H1 (cell line): ENCODE measurements at regions not wholly inside any gene's neighbourhood (a gene's known extent, or its start where the extent isn't known, plus 50 kb on each side); places are given as distances from the start of the nearest gene placed in this dataset.

ENCODE experiments used
- CTCF ChIA-PET: fragments of 300-600 bp; sonication (Branson Sonifier 250); formaldehyde crosslinking; loops from one replicate; lab custom pipeline; 2021; ENCODE audit not compliant: partially characterized antibody; lab: Charles Lee
- POLR2A ChIA-PET: fragments of 300-600 bp; sonication (Branson Sonifier 250); formaldehyde crosslinking; loops from one replicate; lab custom pipeline; 2021; ENCODE audit warnings: inconsistent platforms; ENCODE audit not compliant: partially characterized antibody; lab: Charles Lee
- DNase-seq, 2 experiments: peaks; one replicate each; pipeline versions ENCODE4 v3.0.0 to v3.0.0-alpha.2; 2010 to 2022; ENCODE audit warnings: low spot score in 2 of 2, low read depth in 1 of 2, mixed read lengths in 1 of 2
- FAIRE-seq: peaks from 2 replicates; lab custom pipeline; 2011; peaks lifted over from hg19 to GRCh38; lab: Jason Lieb, UNC
- H2AFZ ChIP-seq: 2 replicates; pipeline ENCODE4 v1.8.1; 2012; ENCODE audit warnings: low read length, inconsistent platforms
- H2AK5ac ChIP-seq: 2 replicates; pipeline ENCODE4 v1.6.1; 2013; ENCODE audit warnings: low read depth, low read length
- H2BK120ac ChIP-seq: replicated peaks from 2 replicates; pipeline ENCODE3; 2013; ENCODE audit warnings: low read depth, low read length, inconsistent platforms
- H2BK12ac ChIP-seq: 2 replicates; pipeline ENCODE4 v1.6.1; 2013; ENCODE audit warnings: low read depth, low read length
- H2BK15ac ChIP-seq: 2 replicates; pipeline ENCODE4 v1.6.1; 2013; ENCODE audit warnings: low read length
- H2BK20ac ChIP-seq: 2 replicates; pipeline ENCODE4 v1.6.1; 2013; ENCODE audit warnings: low read length
- H2BK5ac ChIP-seq: 2 replicates; pipeline ENCODE4 v1.6.1; 2013; ENCODE audit warnings: low read depth, low read length
- H3K14ac ChIP-seq: 2 replicates; pipeline ENCODE4 v1.6.1; 2013; ENCODE audit warnings: inconsistent platforms; ENCODE audit not compliant: insufficient read length
- H3K18ac ChIP-seq: 2 replicates; pipeline ENCODE4 v1.6.1; 2013; ENCODE audit warnings: low read length; ENCODE audit errors: extremely low read depth
- H3K23ac ChIP-seq: 2 replicates; pipeline ENCODE4 v1.6.1; 2013; ENCODE audit warnings: inconsistent platforms; ENCODE audit not compliant: insufficient read length
- H3K23me2 ChIP-seq: 2 replicates; pipeline ENCODE4 v1.6.1; 2013; ENCODE audit warnings: low read depth, low read length
- H3K27ac ChIP-seq: 2 replicates; pipeline ENCODE4 v1.6.1; 2011; ENCODE audit warnings: low read depth, low read length, inconsistent platforms
- H3K27me3 ChIP-seq, 4 experiments: replicated peaks in 1 of 4; 1 replicate in 1 of 4; 2 replicates in 3 of 4; pipeline versions ENCODE4 v1.6.1 to v1.8.1; 2011 to 2013; ENCODE audit warnings: low read length in 3 of 4, mild to moderate bottlenecking in 3 of 4, inconsistent platforms in 2 of 4, mixed read lengths in 2 of 4, moderate library complexity in 1 of 4; ENCODE audit not compliant: control insufficient read depth in 3 of 4, insufficient read depth in 3 of 4; ENCODE audit errors: extremely low read depth in 1 of 4
- H3K36me3 ChIP-seq, 4 experiments: 2 replicates each; pipeline versions ENCODE4 v1.6.1 to v1.8.1; 2011 to 2013; ENCODE audit warnings: mild to moderate bottlenecking in 4 of 4, low read length in 3 of 4, moderate library complexity in 2 of 4, control low read depth in 1 of 4, inconsistent platforms in 1 of 4; ENCODE audit not compliant: insufficient read depth in 4 of 4, control insufficient read depth in 2 of 4
- H3K4ac ChIP-seq: replicated peaks from 2 replicates; pipeline ENCODE3; 2013; ENCODE audit warnings: low read length, low read depth, mixed read lengths, inconsistent platforms; ENCODE audit not compliant: insufficient read length
- H3K4me1 ChIP-seq, 4 experiments: replicated peaks in 1 of 4; 1 replicate in 1 of 4; 2 replicates in 3 of 4; pipeline versions ENCODE4 v1.6.1 to v1.8.1; 2011 to 2013; ENCODE audit warnings: low read length in 3 of 4, inconsistent platforms in 2 of 4, mixed read lengths in 1 of 4; ENCODE audit not compliant: insufficient read depth in 4 of 4, control insufficient read depth in 3 of 4
- H3K4me2 ChIP-seq, 2 experiments: 2 replicates each; pipeline versions ENCODE4 v1.6.1 to v1.8.1; 2011 to 2013; ENCODE audit warnings: low read depth in 2 of 2, low read length in 2 of 2, control low read depth in 1 of 2, inconsistent platforms in 1 of 2, mild to moderate bottlenecking in 1 of 2; ENCODE audit not compliant: insufficient read depth in 1 of 2
- H3K4me3 ChIP-seq, 4 experiments: fragments of 200-600, 300-600 bp in 1 of 4; sonication (generic), shearing (Covaris generic), sonication (Bioruptor Twin) in 1 of 4; 2 replicates each; pipeline versions ENCODE4 v1.5.1 to v1.8.1; 2011 to 2016; ENCODE audit warnings: low read length in 4 of 4, low read depth in 3 of 4, control low read depth in 2 of 4, inconsistent platforms in 2 of 4, mild to moderate bottlenecking in 2 of 4, mixed read lengths in 1 of 4, moderate library complexity in 1 of 4; ENCODE audit not compliant: insufficient read depth in 2 of 4; ENCODE audit errors: extremely low read depth in 1 of 4
- H3K56ac ChIP-seq: replicated peaks from 2 replicates; pipeline ENCODE3; 2013; ENCODE audit warnings: low read depth, mild to moderate bottlenecking, mixed read lengths, low read length, inconsistent platforms; ENCODE audit not compliant: insufficient read length
- H3K79me1 ChIP-seq: 2 replicates; pipeline ENCODE4 v1.6.1; 2013; ENCODE audit warnings: low read depth, low read length, control low read depth
- H3K79me2 ChIP-seq, 2 experiments: 2 replicates each; pipeline versions ENCODE4 v1.6.1 to v1.8.1; 2012 to 2013; ENCODE audit warnings: low read length in 2 of 2, mild to moderate bottlenecking in 2 of 2, inconsistent platforms in 1 of 2; ENCODE audit not compliant: insufficient read depth in 2 of 2, control insufficient read depth in 1 of 2
- H3K9ac ChIP-seq, 4 experiments: replicated peaks in 1 of 4; 1 replicate in 1 of 4; 2 replicates in 3 of 4; pipeline versions ENCODE4 v1.6.1 to v1.8.1; 2011 to 2013; ENCODE audit warnings: low read depth in 3 of 4, low read length in 3 of 4, control low read depth in 2 of 4, mild to moderate bottlenecking in 2 of 4, moderate library complexity in 2 of 4, inconsistent platforms in 1 of 4; ENCODE audit errors: extremely low read depth in 1 of 4
- H3K9me3 ChIP-seq, 2 experiments: 2 replicates each; pipeline versions ENCODE4 v1.6.1 to v1.8.1; 2012 to 2013; ENCODE audit warnings: mild to moderate bottlenecking in 2 of 2, moderate library complexity in 2 of 2, control low read depth in 1 of 2, inconsistent platforms in 1 of 2, low read depth in 1 of 2, low read length in 1 of 2, mixed read lengths in 1 of 2; ENCODE audit not compliant: insufficient read depth in 2 of 2
- H4K20me1 ChIP-seq, 2 experiments: replicated peaks in 1 of 2; 2 replicates each; pipeline versions ENCODE3 to v1.8.1; 2011 to 2013; ENCODE audit warnings: inconsistent platforms in 2 of 2, low read length in 2 of 2, mild to moderate bottlenecking in 1 of 2; ENCODE audit not compliant: insufficient read depth in 2 of 2, control insufficient read depth in 1 of 2
- H4K5ac ChIP-seq: 2 replicates; pipeline ENCODE4 v1.6.1; 2013; ENCODE audit warnings: low read length, low read depth, mixed read lengths, inconsistent platforms; ENCODE audit not compliant: insufficient read length
- H4K8ac ChIP-seq: 2 replicates; pipeline ENCODE4 v1.8.0; 2013; ENCODE audit warnings: mild to moderate bottlenecking, moderate library complexity, low read length, inconsistent platforms; ENCODE audit not compliant: insufficient read depth; ENCODE audit errors: extremely low read depth
- H4K91ac ChIP-seq: replicated peaks from 2 replicates; pipeline ENCODE3; 2013; ENCODE audit warnings: low read length, mixed read lengths, inconsistent platforms; ENCODE audit not compliant: insufficient read length
- BRCA1 ChIP-seq: IDR thresholded peaks from 2 replicates; pipeline ENCODE4 v1.6.1; 2012; ENCODE audit warnings: low read depth, low read length, improper control_type of control experiment
- CBX8 ChIP-seq: fragments of 300-800, 300-1000 bp; sonication (generic); IDR thresholded peaks from 2 replicates; pipeline ENCODE4 v1.7.1; 2016; ENCODE audit warnings: low read depth, low read length, borderline replicate concordance
- EGR1 ChIP-seq: IDR thresholded peaks from 2 replicates; pipeline ENCODE4 v1.6.1; 2011; ENCODE audit warnings: low read depth, low read length, borderline replicate concordance
- GTF2F1 ChIP-seq: IDR thresholded peaks from 2 replicates; pipeline ENCODE4 v1.6.1; 2012; ENCODE audit warnings: low read depth, low read length, improper control_type of control experiment, borderline replicate concordance
- KDM1A ChIP-seq: fragments of 200-600, 300-600 bp; sonication (generic); IDR thresholded peaks from 2 replicates; pipeline ENCODE4 v1.7.1; 2016; ENCODE audit warnings: mild to moderate bottlenecking, low read length, borderline replicate concordance
- MAX ChIP-seq: IDR thresholded peaks from 2 replicates; pipeline ENCODE4 v1.6.1; 2012; ENCODE audit warnings: inconsistent platforms
- NRF1 ChIP-seq: IDR thresholded peaks from 2 replicates; pipeline ENCODE4 v1.6.1; 2011; ENCODE audit warnings: mild to moderate bottlenecking, low read depth, low read length, improper control_type of control experiment
- PHF8 ChIP-seq: fragments of 200-600 bp; sonication (generic); conservative IDR thresholded peaks from 2 replicates; pipeline ENCODE4 v1.7.1; 2012; ENCODE audit warnings: low read depth, mild to moderate bottlenecking, inconsistent platforms, low read length, moderate library complexity
- POLR2A ChIP-seq, 2 experiments: IDR thresholded peaks; 1 replicate in 1 of 2; 2 replicates in 1 of 2; pipeline ENCODE4 v1.6.1; 2011; ENCODE audit warnings: low read depth in 2 of 2, low read length in 2 of 2, mild to moderate bottlenecking in 2 of 2; ENCODE audit errors: control extremely low read depth in 1 of 2
- POLR2AphosphoS5 ChIP-seq: IDR thresholded peaks from 2 replicates; pipeline ENCODE4 v1.6.1; 2011; ENCODE audit warnings: low read depth, low read length
- POU5F1 ChIP-seq: IDR thresholded peaks from 2 replicates; pipeline ENCODE4 v1.6.1; 2011; ENCODE audit warnings: low read depth, mild to moderate bottlenecking, low read length, moderate library complexity
- RNF2 ChIP-seq: fragments of 200-900, 300-1000 bp; sonication (generic); IDR thresholded peaks from 2 replicates; pipeline ENCODE4 v1.7.1; 2016; ENCODE audit warnings: borderline replicate concordance, low read depth, mild to moderate bottlenecking, antibody characterized with exemption, low read length; ENCODE audit not compliant: poor library complexity, severe bottlenecking; ENCODE audit errors: missing control alignments
- SP2 ChIP-seq: IDR thresholded peaks from 2 replicates; pipeline ENCODE4 v1.6.1; 2012; ENCODE audit warnings: mild to moderate bottlenecking, low read length, inconsistent platforms
- SP4 ChIP-seq: IDR thresholded peaks from 2 replicates; pipeline ENCODE4 v1.6.1; 2012; ENCODE audit warnings: low read length, inconsistent platforms
- TAF1 ChIP-seq: IDR thresholded peaks from 2 replicates; pipeline ENCODE4 v1.6.1; 2011; ENCODE audit warnings: mild to moderate bottlenecking, low read depth, low read length
- whole genome bisulfite sequencing, 2 experiments: shearing (Covaris generic) in 1 of 2; methylation state at CpG; one replicate each; pipeline versions ENCODE4 v1.1.6 to v1.1.7; 2013 to 2015; ENCODE audit warnings: low lambda C conversion rate in 2 of 2, mixed read lengths in 2 of 2, inconsistent platforms in 1 of 2, low coverage in 1 of 2, missing lambda C conversion rate in 1 of 2; ENCODE audit not compliant: insufficient replicate concordance in 2 of 2, insufficient coverage in 1 of 2, insufficient read length in 1 of 2; ENCODE audit errors: extremely low coverage in 1 of 2, missing lambda C conversion rate in 1 of 2; 5-methylcytosine and 5-hydroxymethylcytosine counted together

- H3K9ac ChIP-seq = no peak overlapping the region
- no peak overlapping the region for H2BK120ac ChIP-seq
- H2BK5ac ChIP-seq = no peak overlapping the region
- no peak overlapping the region for H2BK12ac ChIP-seq
- no peak overlapping the region for H4K91ac ChIP-seq
- CTCF ChIA-PET = interaction anchor here (0.6 to 1.8 kb wide), 3 partner anchors 9 to 232 kb away, joined by 3 to 4 read pairs (median 3); no protein-coding TSS in a partner anchor
- WGBS, 2 experiments = 83% methylated on average over 3 of the region's 3 CpGs; no CpG with 5 or more reads in 1 of the 2 experiments
- no peaks in the 10 kb centered on the region for H3K9me3 ChIP-seq
- H2BK20ac ChIP-seq = no peak overlapping the region
- H3K23me2 ChIP-seq = no peaks in the 10 kb centered on the region
- no peak overlapping the region for H3K56ac ChIP-seq
- H3K4me2 ChIP-seq = no peak overlapping the region
- no peaks in the 10 kb centered on the region for H3K27me3 ChIP-seq
- no peak overlapping the region for H4K8ac ChIP-seq
- no peak overlapping the region for H3K18ac ChIP-seq
- no peak overlapping the region for H2AK5ac ChIP-seq
- no peak overlapping the region for H3K14ac ChIP-seq
- H3K79me2 ChIP-seq = no peaks in the 10 kb centered on the region
- H2AFZ ChIP-seq = peak overlapping the region; percentile 73; the same call in 1 of the 2 replicates
- H3K27ac ChIP-seq = no peak overlapping the region
- no peak overlapping the region for H3K4ac ChIP-seq
- no peak overlapping the region for H3K23ac ChIP-seq
- POLR2A ChIA-PET = no interaction called here
- H3K4me3 ChIP-seq = no peak overlapping the region
- no peaks in the 10 kb centered on the region for H3K79me1 ChIP-seq
- H4K20me1 ChIP-seq = no peaks in the 10 kb centered on the region
- FAIRE-seq = no peak
- H4K5ac ChIP-seq = no peak overlapping the region
- no peaks in the 10 kb centered on the region for H3K36me3 ChIP-seq
- DNase-seq = no peak
- no peaks in the 10 kb centered on the region for H3K4me1 ChIP-seq
- no peak overlapping the region for H2BK15ac ChIP-seq
- TF ChIP-seq POLR2A (IDR thresholded peaks at IDR 0.05; ENCODE audit: control extremely low read depth in 1 of 2, low read depth in 2 of 2, low read length in 2 of 2) = no peak
- TF ChIP-seq GTF2F1 = no peak
- no peak for TF ChIP-seq TAF1
- no peak for TF ChIP-seq SP4
- TF ChIP-seq EGR1 = no peak
- TF ChIP-seq RNF2 = no peak
- no peak for TF ChIP-seq KDM1A
- TF ChIP-seq MAX = no peak
- TF ChIP-seq PHF8 = no peak
- TF ChIP-seq BRCA1 = no peak
- no peak for TF ChIP-seq POU5F1
- no peak for TF ChIP-seq NRF1
- TF ChIP-seq SP2 = no peak
- no peak for TF ChIP-seq POLR2AphosphoS5
- TF ChIP-seq CBX8 = no peak
Observed at GRCh38 chr17:59454633-59455105, 110.7 kb upstream of the DHX40 start.
